Esophagus (tissue), 2 donors: ENCODE measurements at regions not wholly inside any gene's neighbourhood (a gene's known extent, or its start where the extent isn't known, plus 50 kb on each side); places are given as distances from the start of the nearest gene placed in this dataset.

Experiments used
- H3K27ac ChIP-seq, 2 donors: one replicate each; pipeline ENCODE4 v1.5.1; 2013; ENCODE audit warnings: low read depth in 2 of 2, mild to moderate bottlenecking in 2 of 2, inconsistent platforms in 1 of 2, low read length in 1 of 2, moderate library complexity in 1 of 2
- H3K27me3 ChIP-seq, 2 donors: one replicate each; pipeline ENCODE4 v1.6.1; 2013; ENCODE audit warnings: low read length in 2 of 2, control low read depth in 1 of 2, mild to moderate bottlenecking in 1 of 2; ENCODE audit not compliant: insufficient read depth in 2 of 2, control insufficient read depth in 1 of 2
- H3K36me3 ChIP-seq, 2 donors: one replicate each; pipeline ENCODE4 v1.6.1; 2013; ENCODE audit warnings: low read length in 1 of 2; ENCODE audit not compliant: control insufficient read depth in 2 of 2, insufficient read depth in 2 of 2
- H3K4me1 ChIP-seq, 2 donors: one replicate each; pipeline ENCODE4 v1.6.1; 2013; ENCODE audit warnings: low read length in 1 of 2; ENCODE audit not compliant: control insufficient read depth in 2 of 2, insufficient read depth in 2 of 2
- H3K4me3 ChIP-seq, 2 donors: one replicate each; pipeline ENCODE4 v1.5.1; 2013; ENCODE audit warnings: low read length in 2 of 2, mild to moderate bottlenecking in 2 of 2, low read depth in 1 of 2, moderate library complexity in 1 of 2
- H3K9me3 ChIP-seq, 2 donors: one replicate each; pipeline ENCODE4 v1.6.1; 2013; ENCODE audit warnings: mild to moderate bottlenecking in 2 of 2, low read depth in 1 of 2, low read length in 1 of 2, moderate library complexity in 1 of 2; ENCODE audit not compliant: control insufficient read depth in 2 of 2, insufficient read depth in 1 of 2
- WGBS, 2 donors: extraction: QIAGEN DNeasy Blood & Tissue Kit; methylation state at CpG; one replicate each; pipeline ENCODE4 v1.1.7; 2013; 5-methylcytosine and 5-hydroxymethylcytosine counted together
- donor health status: healthy with polysubstance abuse.
- donor health status: Bipolar disorder and iron deficiency.

GRCh38 chr3:102083473-102083872, 234.2 kb downstream of the NFKBIZ start:
- no peaks in the 10 kb centered on the region for H3K4me1 ChIP-seq
- no peaks in the 10 kb centered on the region for H3K36me3 ChIP-seq
- H3K9me3 ChIP-seq: no peaks in the 10 kb centered on the region
- no peak overlapping the region for H3K4me3 ChIP-seq
- H3K27me3 ChIP-seq: no peaks in the 10 kb centered on the region
- WGBS, 2 donors: 77 to 88% methylated on average over 2 of the region's 2 CpGs
- H3K27ac ChIP-seq: no peak overlapping the region

GRCh38 chr3:102084006-102084405, 234.7 kb downstream of the NFKBIZ start:
- H3K27ac ChIP-seq: no peak overlapping the region
- WGBS, 2 donors: 66 to 71% methylated on average over 3 of the region's 3 CpGs
- no peaks in the 10 kb centered on the region for H3K27me3 ChIP-seq
- H3K9me3 ChIP-seq: no peaks in the 10 kb centered on the region
- no peak overlapping the region for H3K4me3 ChIP-seq
- H3K4me1 ChIP-seq: no peaks in the 10 kb centered on the region
- H3K36me3 ChIP-seq: no peaks in the 10 kb centered on the region

- H3K27me3 ChIP-seq: no peaks in the 10 kb centered on the region
- no peaks in the 10 kb centered on the region for H3K9me3 ChIP-seq
- no peaks in the 10 kb centered on the region for H3K4me1 ChIP-seq
- no peaks in the 10 kb centered on the region for H3K36me3 ChIP-seq
- no peak overlapping the region for H3K4me3 ChIP-seq
- H3K27ac ChIP-seq: no peak overlapping the region
- WGBS, 2 donors: 88 to 97% methylated on average over 3 of the region's 3 CpGs
These were observed 235.4 kb downstream of the NFKBIZ start for GRCh38 chr3:102084704-102085103.

GRCh38 chr3:102085431-102086176, 236.3 kb downstream of the NFKBIZ start:
- H3K27ac ChIP-seq: no peak overlapping the region
- H3K27me3 ChIP-seq: no peaks in the 10 kb centered on the region
- no peak overlapping the region for H3K4me3 ChIP-seq
- 46 to 48% methylated on average over 3 of the region's 3 CpGs for WGBS, 2 donors
- H3K9me3 ChIP-seq: no peaks in the 10 kb centered on the region
- H3K36me3 ChIP-seq: no peaks in the 10 kb centered on the region
- H3K4me1 ChIP-seq: no peaks in the 10 kb centered on the region

GRCh38 chr3:102087236-102087635, 237.9 kb downstream of the NFKBIZ start:
- no peak overlapping the region for H3K27ac ChIP-seq
- H3K9me3 ChIP-seq: no peaks in the 10 kb centered on the region
- H3K4me3 ChIP-seq: no peak overlapping the region
- 85 to 89% methylated on average over 4 of the region's 4 CpGs for WGBS, 2 donors
- H3K36me3 ChIP-seq: no peaks in the 10 kb centered on the region
- no peaks in the 10 kb centered on the region for H3K27me3 ChIP-seq
- H3K4me1 ChIP-seq: no peaks in the 10 kb centered on the region

- H3K27me3 ChIP-seq: no peaks in the 10 kb centered on the region
- no peaks in the 10 kb centered on the region for H3K4me1 ChIP-seq
- no peaks in the 10 kb centered on the region for H3K9me3 ChIP-seq
- H3K36me3 ChIP-seq: no peaks in the 10 kb centered on the region
- no peak overlapping the region for H3K27ac ChIP-seq
- H3K4me3 ChIP-seq: no peak overlapping the region
- WGBS, 2 donors: 80 to 87% methylated on average over 3 of the region's 3 CpGs
These were observed 239.9 kb downstream of the NFKBIZ start for GRCh38 chr3:102089239-102089638.

GRCh38 chr3:102089904-102090720, 240.8 kb downstream of the NFKBIZ start:
- Histone ChIP-seq H3K4me1 (no peaks in the 10 kb centered on the region), H3K27me3 (no peaks in the 10 kb centered on the region), H3K27ac (no peak overlapping the region), H3K36me3 (no peaks in the 10 kb centered on the region), H3K4me3 (no peak overlapping the region), H3K9me3 (no peaks in the 10 kb centered on the region)
- 73 to 76% methylated on average over 10 of the region's 10 CpGs for WGBS, 2 donors

- Histone ChIP-seq H3K4me3 (no peak overlapping the region), H3K27me3 (no peaks in the 10 kb centered on the region), H3K9me3 (no peaks in the 10 kb centered on the region), H3K4me1 (peaks cover 0 to 3% of the 10 kb centered on the region in 2 donors), H3K36me3 (no peaks in the 10 kb centered on the region), H3K27ac (no peak overlapping the region)
- WGBS, 2 donors: 89% methylated on average over 3 of the region's 3 CpGs
These were observed 241.4 kb downstream of the NFKBIZ start for GRCh38 chr3:102090721-102091045.

GRCh38 chr3:102091358-102091757, 242.0 kb downstream of the NFKBIZ start:
- Histone ChIP-seq H3K4me3 (no peak overlapping the region), H3K4me1 (peaks cover 0 to 3% of the 10 kb centered on the region in 2 donors), H3K27ac (no peak overlapping the region), H3K9me3 (no peaks in the 10 kb centered on the region), H3K27me3 (no peaks in the 10 kb centered on the region), H3K36me3 (no peaks in the 10 kb centered on the region)
- 94 to 95% methylated on average over 2 of the region's 2 CpGs for WGBS, 2 donors
